Neural cell (in vitro differentiated cells): ENCODE measurements at regions not wholly inside any gene's neighbourhood (a gene's known extent, or its start where the extent isn't known, plus 50 kb on each side); places are given as distances from the start of the nearest gene placed in this dataset.

Source experiments
- EP300 ChIP-seq: fragments of 450-650 bp; conservative IDR thresholded peaks from 2 replicates; pipeline ENCODE4 v1.6.1; 2014; ENCODE audit warnings: antibody characterized with exemption, mild to moderate bottlenecking, moderate library complexity; ENCODE audit not compliant: poor library complexity, severe bottlenecking
- EZH2 ChIP-seq: fragments of 200-600, 300-800 bp; shearing (Covaris generic), sonication (generic); IDR thresholded peaks from 2 replicates; pipeline ENCODE4 v1.6.1; 2014; ENCODE audit warnings: antibody characterized with exemption, low read length, borderline replicate concordance, mild to moderate bottlenecking; ENCODE audit not compliant: insufficient read depth, poor library complexity, severe bottlenecking
- MXI1 ChIP-seq: fragments of 450-650 bp; conservative IDR thresholded peaks from 2 replicates; pipeline ENCODE4 v1.6.1; 2014; ENCODE audit warnings: antibody characterized with exemption, mild to moderate bottlenecking; ENCODE audit not compliant: poor library complexity, severe bottlenecking
- RAD21 ChIP-seq: fragments of 450-650 bp; conservative IDR thresholded peaks from 2 replicates; pipeline ENCODE4 v1.6.1; 2014; ENCODE audit warnings: antibody characterized with exemption, mild to moderate bottlenecking, moderate library complexity
- SMC3 ChIP-seq: fragments of 450-650 bp; conservative IDR thresholded peaks from 2 replicates; pipeline ENCODE4 v1.6.1; 2014; ENCODE audit warnings: antibody characterized with exemption, mild to moderate bottlenecking, moderate library complexity; ENCODE audit not compliant: poor library complexity
- TAF1 ChIP-seq: IDR thresholded peaks from 2 replicates; pipeline ENCODE4 v1.6.1; 2012; ENCODE audit warnings: low read depth
- TF ChIP-seq, protein P1 (sequence below): fragments of 450-650 bp; IDR thresholded peaks from 2 replicates; pipeline ENCODE4 v1.5.1; 2014; ENCODE audit warnings: antibody characterized with exemption, mild to moderate bottlenecking, moderate library complexity; ENCODE audit not compliant: poor library complexity, severe bottlenecking
- TF ChIP-seq, protein P2 (sequence below): IDR thresholded peaks from 2 replicates; pipeline ENCODE4 v1.6.1; 2012; ENCODE audit warnings: borderline replicate concordance

DNA sequence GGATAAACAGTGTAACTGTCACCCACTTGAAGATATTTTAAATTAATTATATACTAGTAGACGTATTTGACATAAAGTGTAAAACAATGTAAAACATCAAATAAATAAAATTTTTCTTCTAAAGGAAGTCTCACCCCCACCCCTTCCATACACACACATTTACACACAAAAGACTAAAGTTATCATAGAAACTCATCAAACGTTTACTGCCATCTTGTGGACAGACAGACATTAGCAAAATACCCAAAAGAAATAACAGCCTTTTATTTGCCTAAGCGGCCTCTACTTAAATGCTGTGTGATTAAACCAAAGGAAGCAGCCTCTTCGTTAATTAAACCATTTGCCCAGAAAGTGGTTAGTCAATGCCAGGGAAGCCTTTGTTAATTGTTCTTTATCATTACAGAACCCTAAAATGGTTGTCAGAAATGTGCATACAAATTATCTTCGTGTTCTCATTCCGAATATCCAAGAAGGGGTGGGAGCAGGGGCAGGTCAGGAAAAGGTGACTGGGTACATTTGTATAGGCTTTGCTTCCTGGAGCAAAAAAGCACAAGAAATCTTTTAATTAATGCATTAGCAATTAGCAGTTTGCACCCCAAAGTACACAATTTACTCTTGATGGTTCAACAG, 176.2 kb upstream of the SASH1 start:
- TF ChIP-seq EZH2 (no peak), RAD21 (peak; percentile 92), SMC3 (peak; percentile 95), EP300 (no peak), TAF1 (no peak), MXI1 (no peak)
- TF ChIP-seq, protein P1, sequence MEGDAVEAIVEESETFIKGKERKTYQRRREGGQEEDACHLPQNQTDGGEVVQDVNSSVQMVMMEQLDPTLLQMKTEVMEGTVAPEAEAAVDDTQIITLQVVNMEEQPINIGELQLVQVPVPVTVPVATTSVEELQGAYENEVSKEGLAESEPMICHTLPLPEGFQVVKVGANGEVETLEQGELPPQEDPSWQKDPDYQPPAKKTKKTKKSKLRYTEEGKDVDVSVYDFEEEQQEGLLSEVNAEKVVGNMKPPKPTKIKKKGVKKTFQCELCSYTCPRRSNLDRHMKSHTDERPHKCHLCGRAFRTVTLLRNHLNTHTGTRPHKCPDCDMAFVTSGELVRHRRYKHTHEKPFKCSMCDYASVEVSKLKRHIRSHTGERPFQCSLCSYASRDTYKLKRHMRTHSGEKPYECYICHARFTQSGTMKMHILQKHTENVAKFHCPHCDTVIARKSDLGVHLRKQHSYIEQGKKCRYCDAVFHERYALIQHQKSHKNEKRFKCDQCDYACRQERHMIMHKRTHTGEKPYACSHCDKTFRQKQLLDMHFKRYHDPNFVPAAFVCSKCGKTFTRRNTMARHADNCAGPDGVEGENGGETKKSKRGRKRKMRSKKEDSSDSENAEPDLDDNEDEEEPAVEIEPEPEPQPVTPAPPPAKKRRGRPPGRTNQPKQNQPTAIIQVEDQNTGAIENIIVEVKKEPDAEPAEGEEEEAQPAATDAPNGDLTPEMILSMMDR: peak; percentile 86
- TF ChIP-seq, protein P2, sequence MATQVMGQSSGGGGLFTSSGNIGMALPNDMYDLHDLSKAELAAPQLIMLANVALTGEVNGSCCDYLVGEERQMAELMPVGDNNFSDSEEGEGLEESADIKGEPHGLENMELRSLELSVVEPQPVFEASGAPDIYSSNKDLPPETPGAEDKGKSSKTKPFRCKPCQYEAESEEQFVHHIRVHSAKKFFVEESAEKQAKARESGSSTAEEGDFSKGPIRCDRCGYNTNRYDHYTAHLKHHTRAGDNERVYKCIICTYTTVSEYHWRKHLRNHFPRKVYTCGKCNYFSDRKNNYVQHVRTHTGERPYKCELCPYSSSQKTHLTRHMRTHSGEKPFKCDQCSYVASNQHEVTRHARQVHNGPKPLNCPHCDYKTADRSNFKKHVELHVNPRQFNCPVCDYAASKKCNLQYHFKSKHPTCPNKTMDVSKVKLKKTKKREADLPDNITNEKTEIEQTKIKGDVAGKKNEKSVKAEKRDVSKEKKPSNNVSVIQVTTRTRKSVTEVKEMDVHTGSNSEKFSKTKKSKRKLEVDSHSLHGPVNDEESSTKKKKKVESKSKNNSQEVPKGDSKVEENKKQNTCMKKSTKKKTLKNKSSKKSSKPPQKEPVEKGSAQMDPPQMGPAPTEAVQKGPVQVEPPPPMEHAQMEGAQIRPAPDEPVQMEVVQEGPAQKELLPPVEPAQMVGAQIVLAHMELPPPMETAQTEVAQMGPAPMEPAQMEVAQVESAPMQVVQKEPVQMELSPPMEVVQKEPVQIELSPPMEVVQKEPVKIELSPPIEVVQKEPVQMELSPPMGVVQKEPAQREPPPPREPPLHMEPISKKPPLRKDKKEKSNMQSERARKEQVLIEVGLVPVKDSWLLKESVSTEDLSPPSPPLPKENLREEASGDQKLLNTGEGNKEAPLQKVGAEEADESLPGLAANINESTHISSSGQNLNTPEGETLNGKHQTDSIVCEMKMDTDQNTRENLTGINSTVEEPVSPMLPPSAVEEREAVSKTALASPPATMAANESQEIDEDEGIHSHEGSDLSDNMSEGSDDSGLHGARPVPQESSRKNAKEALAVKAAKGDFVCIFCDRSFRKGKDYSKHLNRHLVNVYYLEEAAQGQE: no peak
